Stomach (tissue), 8 donors: ENCODE measurements at regions not wholly inside any gene's neighbourhood (a gene's known extent, or its start where the extent isn't known, plus 50 kb on each side); places are given as distances from the start of the nearest gene placed in this dataset.

ENCODE experiments used
- DNase-seq, 2 donors: peaks; one replicate each; pipeline versions ENCODE4 v3.0.0 to v3.0.0-alpha.2; 2013 to 2019
- H3K27ac ChIP-seq, 5 donors: fragments of 200-600 bp in 4 of 5; sonication (generic) in 4 of 5; one replicate each; pipeline ENCODE4 v1.5.1; 2013 to 2019; ENCODE audit warnings: mild to moderate bottlenecking in 1 of 5, moderate library complexity in 1 of 5
- H3K27me3 ChIP-seq, 3 donors: fragments of 200-600 bp; sonication (generic); one replicate each; pipeline ENCODE4 v1.5.1; 2017 to 2019; ENCODE audit warnings: mixed run types in 1 of 3
- H3K36me3 ChIP-seq, 4 donors: fragments of 200-600 bp; sonication (generic); 1 replicate in 3 of 4; 2 replicates in 1 of 4; pipeline ENCODE4 v1.5.1; 2016 to 2019
- H3K4me1 ChIP-seq, 4 donors: fragments of 200-600 bp; sonication (generic); one replicate each; pipeline ENCODE4 v1.5.1; 2016 to 2019
- H3K4me3 ChIP-seq, 4 donors: fragments of 200-600 bp; sonication (generic) in 3 of 4; one replicate each; pipeline ENCODE4 v1.5.1; 2016 to 2019; ENCODE audit warnings: mild to moderate bottlenecking in 1 of 4
- H3K9me3 ChIP-seq, 4 donors: fragments of 200-600 bp; sonication (generic); one replicate each; pipeline ENCODE4 v1.5.1; 2016 to 2019
- CTCF ChIP-seq, 7 experiments: fragments of 450-650 bp in 4 of 7; fragments of 200-600 bp in 3 of 7; sonication (generic) in 3 of 7; IDR thresholded peaks; one replicate each; pipeline ENCODE4 v1.5.1; 2016 to 2019; ENCODE audit warnings: antibody characterized with exemption in 7 of 7, control low read depth in 2 of 7, mild to moderate bottlenecking in 1 of 7
- EP300 ChIP-seq: sonication (generic); formaldehyde crosslinking; IDR thresholded peaks from one replicate; pipeline ENCODE4 v1.6.1; 2017; ENCODE audit warnings: antibody characterized with exemption
- POLR2A ChIP-seq, 4 donors: fragments of 450-650 bp; IDR thresholded peaks; one replicate each; pipeline ENCODE4 v1.6.1; 2016; ENCODE audit warnings: antibody characterized with exemption in 4 of 4, control low read depth in 2 of 4, mild to moderate bottlenecking in 1 of 4, moderate library complexity in 1 of 4
- POLR2AphosphoS5 ChIP-seq, 3 donors: sonication (generic); formaldehyde crosslinking; IDR thresholded peaks; one replicate each; pipeline ENCODE4 v1.6.1; 2016; ENCODE audit warnings: antibody characterized with exemption in 3 of 3
- WGBS, 5 donors: extraction: QIAGEN DNeasy Blood & Tissue Kit in 3 of 5; methylation state at CpG; one replicate each; pipeline versions ENCODE4 v1.1.5 to v1.1.7; 2013 to 2018; 5-methylcytosine and 5-hydroxymethylcytosine counted together
- intact Hi-C: fragments of 100-400 bp; cut with DNase I; formaldehyde crosslinking; loops from one replicate; pipeline ENCODE4 v1.15.1; 2023; ENCODE audit warnings: low total_unique reads
- donor health status: healthy with polysubstance abuse.
- donor health status: Bipolar disorder and iron deficiency.
- donor health status: healthy.

GRCh38 chr1:118371612-118372011, 186.6 kb upstream of the SPAG17 start:
- Histone ChIP-seq H3K9me3 (peaks cover 4 to 86% (median 43%) of the 10 kb centered on the region in 4 donors), H3K27me3 (no peaks in the 10 kb centered on the region), H3K27ac (no peak overlapping the region), H3K4me1 (no peaks in the 10 kb centered on the region), H3K36me3 (no peaks in the 10 kb centered on the region), H3K4me3 (no peak overlapping the region)
- no peak for DNase-seq
- intact Hi-C loops = no loop called here
- TF ChIP-seq CTCF (IDR thresholded peaks at IDR 0.05) (no peak), EP300 (no peak), POLR2A (IDR thresholded peaks at IDR 0.05) (no peak), POLR2AphosphoS5 (IDR thresholded peaks at IDR 0.05) (no peak)

- H3K4me3 ChIP-seq = no peak overlapping the region
- no peak for DNase-seq
- H3K9me3 ChIP-seq = peaks cover 4 to 85% (median 44%) of the 10 kb centered on the region in 4 donors
- H3K4me1 ChIP-seq = no peaks in the 10 kb centered on the region
- H3K36me3 ChIP-seq = no peaks in the 10 kb centered on the region
- H3K27ac ChIP-seq = no peak overlapping the region
- H3K27me3 ChIP-seq = no peaks in the 10 kb centered on the region
- TF ChIP-seq CTCF (IDR thresholded peaks at IDR 0.05) = no peak
- no peak for TF ChIP-seq POLR2A (IDR thresholded peaks at IDR 0.05)
- TF ChIP-seq EP300 = no peak
- TF ChIP-seq POLR2AphosphoS5 (IDR thresholded peaks at IDR 0.05) = no peak
- intact Hi-C loops = no loop called here
Measured at GRCh38 chr1:118370861-118371260, 185.8 kb upstream of the SPAG17 start.

GRCh38 chr1:118366286-118366685, 181.3 kb upstream of the SPAG17 start:
- peaks cover 0 to 81% (median 48%) of the 10 kb centered on the region in 4 donors for H3K9me3 ChIP-seq

GRCh38 chr1:118364882-118365281, 179.9 kb upstream of the SPAG17 start:
- H3K4me3 ChIP-seq = no peak overlapping the region
- DNase-seq = no peak
- H3K36me3 ChIP-seq = no peaks in the 10 kb centered on the region
- WGBS, 5 donors = 71 to 86% (median 84%) methylated on average over 1 of the region's 1 CpG
- TF ChIP-seq POLR2AphosphoS5 (IDR thresholded peaks at IDR 0.05) = no peak
- no peak for TF ChIP-seq POLR2A (IDR thresholded peaks at IDR 0.05)
- TF ChIP-seq CTCF (IDR thresholded peaks at IDR 0.05) = no peak
- no peak for TF ChIP-seq EP300
- no peaks in the 10 kb centered on the region for H3K4me1 ChIP-seq
- H3K9me3 ChIP-seq = peaks cover 0 to 67% (median 38%) of the 10 kb centered on the region in 4 donors
- intact Hi-C loops = no loop called here
- no peaks in the 10 kb centered on the region for H3K27me3 ChIP-seq
- H3K27ac ChIP-seq = no peak overlapping the region

More at GRCh38 chr1:118366286-118366685, 181.3 kb upstream of the SPAG17 start:
- Histone ChIP-seq H3K36me3 (no peaks in the 10 kb centered on the region), H3K27me3 (no peaks in the 10 kb centered on the region), H3K4me1 (no peaks in the 10 kb centered on the region), H3K4me3 (no peak overlapping the region), H3K27ac (no peak overlapping the region)
- 0 to 51% (median 0%) methylated on average over 1 of the region's 1 CpG for WGBS, 5 donors
- no peak for DNase-seq
- intact Hi-C loops = no loop called here
- TF ChIP-seq POLR2AphosphoS5 (IDR thresholded peaks at IDR 0.05) (no peak), CTCF (IDR thresholded peaks at IDR 0.05) (no peak), POLR2A (IDR thresholded peaks at IDR 0.05) (no peak), EP300 (no peak)
